HG03139 (cell line): ENCODE measurements at regions not wholly inside any gene's neighbourhood (a gene's known extent, or its start where the extent isn't known, plus 50 kb on each side); places are given as distances from the start of the nearest gene placed in this dataset.

ENCODE experiments used
- ATAC-seq: cut with Tn5 transposase; IDR thresholded peaks from one replicate; pipeline ENCODE4 v1.9.1; 2021; ENCODE audit not compliant: unreplicated experiment

- ATAC-seq, result no peak
Observed at GRCh38 chr12:75974323-75975187, 57.0 kb downstream of the PHLDA1 start.

GRCh38 chr12:75971253-75971652, 60.3 kb downstream of the PHLDA1 start:
- ATAC-seq, result no peak

GRCh38 chr12:75970310-75970709, 61.3 kb downstream of the PHLDA1 start:
- ATAC-seq, result no peak

- no peak for ATAC-seq
Observed at GRCh38 chr12:75969768-75970167, 61.8 kb downstream of the PHLDA1 start.

- ATAC-seq, result no peak
Observed at GRCh38 chr12:75965661-75966060, 65.9 kb downstream of the PHLDA1 start.

- no peak for ATAC-seq
Observed at GRCh38 chr12:75964150-75964549, 67.4 kb downstream of the PHLDA1 start.

GRCh38 chr12:75961878-75962277, 69.7 kb downstream of the PHLDA1 start:
- no peak for ATAC-seq

GRCh38 chr12:75960954-75961661, 70.5 kb downstream of the PHLDA1 start:
- no peak for ATAC-seq

GRCh38 chr12:75960086-75960910, 71.3 kb downstream of the PHLDA1 start:
- ATAC-seq, result peak; percentile 49

GRCh38 chr12:75959506-75959905, 72.1 kb downstream of the PHLDA1 start:
- ATAC-seq, result no peak

GRCh38 chr12:75959060-75959459, 72.5 kb downstream of the PHLDA1 start:
- no peak for ATAC-seq

GRCh38 chr12:75955251-75955650, 76.3 kb downstream of the PHLDA1 start:
- ATAC-seq, result no peak

- no peak for ATAC-seq
Observed at GRCh38 chr12:75954749-75955148, 76.8 kb downstream of the PHLDA1 start.

- ATAC-seq, result no peak
Observed at GRCh38 chr12:75954041-75954440, 77.5 kb downstream of the PHLDA1 start.

- no peak for ATAC-seq
Observed at GRCh38 chr12:75953312-75953906, 78.2 kb downstream of the PHLDA1 start.

- ATAC-seq, result no peak
Observed at GRCh38 chr12:75951399-75952278, 79.9 kb downstream of the PHLDA1 start.

GRCh38 chr12:75947156-75947723, 84.3 kb downstream of the PHLDA1 start:
- ATAC-seq, result no peak

- no peak for ATAC-seq
Observed at GRCh38 chr12:75945581-75945980, 86.0 kb downstream of the PHLDA1 start.

GRCh38 chr12:75944905-75945432, 86.6 kb downstream of the PHLDA1 start:
- no peak for ATAC-seq
